Activated CD4-positive, alpha-beta T cell treated with anti-CD3 and anti-CD28 coated beads for 4 hours (primary cell): ENCODE measurements at regions not wholly inside any gene's neighbourhood (a gene's known extent, or its start where the extent isn't known, plus 50 kb on each side); places are given as distances from the start of the nearest gene placed in this dataset.
"Not testable (repeated sequence)": the region's sequence is repeated elsewhere in the genome, so short reads cannot be mapped to it uniquely, and the experiment has no call there.

Experiments
- DNase-seq, 2 donors: peaks; one replicate each; pipeline ENCODE4 v3.0.0-alpha.2; 2020

- no peak for DNase-seq
Observed at GRCh38 chr2:84129018-84129417, 330.1 kb downstream of the SUCLG1 start.

GRCh38 chr2:84127812-84128211 lies 331.3 kb downstream of the SUCLG1 start:
- DNase-seq, result not testable (repeated sequence)

- no peak for DNase-seq
Observed at GRCh38 chr2:84126530-84126929, 332.6 kb downstream of the SUCLG1 start.

- no peak for DNase-seq
Observed at GRCh38 chr2:84126084-84126483, 333.0 kb downstream of the SUCLG1 start.

GRCh38 chr2:84116143-84116542 lies 342.9 kb downstream of the SUCLG1 start:
- DNase-seq, result no peak

GRCh38 chr2:84115173-84115857 lies 343.8 kb downstream of the SUCLG1 start:
- DNase-seq, result no peak

GRCh38 chr2:84103816-84104527 lies 355.1 kb downstream of the SUCLG1 start:
- DNase-seq, result not testable (repeated sequence)

GRCh38 chr2:84102274-84102673 lies 356.8 kb downstream of the SUCLG1 start:
- DNase-seq, result no peak

GRCh38 chr2:84088656-84089055 lies 370.4 kb downstream of the SUCLG1 start:
- DNase-seq, result no peak

GRCh38 chr2:84085562-84085961 lies 373.5 kb downstream of the SUCLG1 start:
- DNase-seq, result no peak

GRCh38 chr2:84084856-84085255 lies 374.2 kb downstream of the SUCLG1 start:
- no peak for DNase-seq

- no peak for DNase-seq
Observed at GRCh38 chr2:84083984-84084383, 375.1 kb downstream of the SUCLG1 start.

- DNase-seq, result no peak
Observed at GRCh38 chr2:84078471-84078870, 380.6 kb downstream of the SUCLG1 start.

GRCh38 chr2:84077496-84077895 lies 381.6 kb downstream of the SUCLG1 start:
- DNase-seq, result no peak

GRCh38 chr2:84071050-84071449 lies 388.0 kb downstream of the SUCLG1 start:
- DNase-seq, result no peak

- DNase-seq, result no peak
Observed at GRCh38 chr2:84065857-84066256, 393.2 kb downstream of the SUCLG1 start.

GRCh38 chr2:84057917-84058560 lies 401.0 kb downstream of the SUCLG1 start:
- DNase-seq, result no peak

- DNase-seq, result no peak
Observed at GRCh38 chr2:84055816-84056215, 403.3 kb downstream of the SUCLG1 start.

GRCh38 chr2:84054577-84054976 lies 404.5 kb downstream of the SUCLG1 start:
- not testable (repeated sequence) for DNase-seq

GRCh38 chr2:84052913-84053312 lies 406.2 kb downstream of the SUCLG1 start:
- no peak for DNase-seq

- no peak for DNase-seq
Observed at GRCh38 chr2:84052043-84052442, 407.0 kb downstream of the SUCLG1 start.

GRCh38 chr2:84048964-84049363 lies 410.1 kb downstream of the SUCLG1 start:
- DNase-seq, result no peak

- no peak for DNase-seq
Observed at GRCh38 chr2:84041506-84041905, 417.6 kb downstream of the SUCLG1 start.

- DNase-seq, result no peak
Observed at GRCh38 chr2:84040281-84040680, 418.8 kb downstream of the SUCLG1 start.
